ENCODE measurements at regions not wholly inside any gene's neighbourhood (a gene's known extent, or its start where the extent isn't known, plus 50 kb on each side); places are given as distances from the start of the nearest gene placed in this dataset.

DNA sequence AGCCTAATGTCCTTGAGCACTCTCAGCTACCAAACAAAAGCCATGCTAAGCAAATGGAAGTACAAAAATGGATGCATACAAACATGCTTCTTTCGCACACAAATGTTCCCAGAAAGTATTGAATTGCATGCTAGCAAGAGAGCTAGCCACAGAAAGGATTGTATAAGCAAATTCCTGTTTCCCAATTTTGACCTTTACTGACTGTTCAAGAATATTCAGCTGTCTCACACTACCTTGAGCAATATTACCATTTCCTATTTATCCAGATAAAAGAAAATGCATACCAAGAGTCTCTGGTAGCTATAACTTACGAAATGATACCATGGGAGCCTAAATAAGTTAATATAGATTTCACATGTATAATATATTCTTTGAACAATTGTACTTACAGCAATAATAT, 264.6 kb downstream of the TMEM167A start:
- TF ChIP-seq CTCF (IDR thresholded peaks at IDR 0.05; ENCODE audit: low read depth, low read length, missing input control) (no peak), JUND (IDR thresholded peaks at IDR 0.05) (no peak), MAX (IDR thresholded peaks at IDR 0.05) (no peak), TAF1 (conservative IDR thresholded peaks at IDR 0.05) (no peak), EGR1 (IDR thresholded peaks at IDR 0.05; ENCODE audit: low read depth in 2 of 2) (no peak), GABPA (IDR thresholded peaks at IDR 0.05 in 1 of 2, conservative IDR thresholded peaks at IDR 0.05 in 1 of 2) (no peak)
